ENCODE measurements at regions not wholly inside any gene's neighbourhood (a gene's known extent, or its start where the extent isn't known, plus 50 kb on each side); places are given as distances from the start of the nearest gene placed in this dataset.

DNA sequence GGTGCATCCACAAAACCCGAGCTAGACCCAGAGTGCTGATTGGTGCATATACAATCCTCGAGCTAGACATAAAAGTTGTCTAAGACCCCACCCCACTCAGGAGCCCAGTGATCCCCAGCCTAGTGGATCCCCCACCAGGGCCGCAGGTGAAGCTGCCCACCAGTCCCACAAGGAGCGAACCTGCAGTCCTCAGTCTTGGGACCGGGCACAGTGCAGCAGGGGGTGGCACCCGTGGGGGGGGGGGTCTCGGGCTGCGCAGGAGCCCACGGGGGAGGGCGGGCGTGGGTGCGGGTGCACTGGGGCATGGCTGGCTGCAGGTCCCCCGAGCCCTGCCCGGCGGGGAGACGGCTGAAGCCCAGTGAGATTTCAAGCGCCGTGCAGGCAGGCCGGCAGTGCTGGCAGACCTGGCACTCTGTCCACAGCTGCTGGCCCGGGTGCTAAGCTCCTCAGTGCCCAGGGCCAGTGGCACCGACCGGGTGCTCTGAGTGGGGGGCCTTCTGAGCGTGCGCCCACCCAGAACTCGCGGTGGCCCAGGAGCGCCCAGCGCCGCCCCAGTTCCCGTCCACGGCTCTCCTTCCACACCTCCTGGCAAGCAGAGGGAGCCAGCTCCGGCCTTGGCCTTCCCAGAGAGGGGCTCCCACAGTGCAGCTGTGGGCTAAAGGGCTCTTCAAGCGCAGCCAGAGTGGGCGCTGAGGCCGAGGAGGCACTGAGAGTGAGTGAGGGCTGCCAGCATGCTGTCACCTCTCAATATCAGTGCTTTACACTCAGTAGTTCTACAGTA, 989.1 kb downstream of the FAM181B start:
- intact Hi-C loops (cut with DNase I) = no loop called here
- DNase-seq (ENCODE audit: low spot score) = peak; percentile 64

DNA sequence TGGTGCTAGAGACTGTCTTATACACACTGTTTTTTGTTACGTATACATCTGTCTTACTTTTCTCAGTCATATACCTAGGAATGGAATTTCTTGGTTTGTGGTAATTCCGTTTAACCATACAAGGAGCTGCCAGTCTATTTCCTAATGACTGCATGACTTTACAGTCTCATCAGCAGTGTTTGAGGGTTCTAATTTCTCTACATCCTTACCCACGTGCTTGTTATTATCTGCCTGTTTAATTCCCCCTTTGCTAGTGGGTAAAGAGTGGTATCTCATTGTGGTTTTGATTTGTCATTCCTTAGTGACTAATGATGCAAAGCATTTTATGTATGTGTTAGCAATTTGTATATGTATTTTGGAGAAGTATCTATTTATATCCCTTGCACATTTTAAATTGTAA, 1008.0 kb downstream of the FAM181B start:
- no peak for DNase-seq (ENCODE audit: low spot score)
- intact Hi-C loops (cut with DNase I) = no loop called here

DNA sequence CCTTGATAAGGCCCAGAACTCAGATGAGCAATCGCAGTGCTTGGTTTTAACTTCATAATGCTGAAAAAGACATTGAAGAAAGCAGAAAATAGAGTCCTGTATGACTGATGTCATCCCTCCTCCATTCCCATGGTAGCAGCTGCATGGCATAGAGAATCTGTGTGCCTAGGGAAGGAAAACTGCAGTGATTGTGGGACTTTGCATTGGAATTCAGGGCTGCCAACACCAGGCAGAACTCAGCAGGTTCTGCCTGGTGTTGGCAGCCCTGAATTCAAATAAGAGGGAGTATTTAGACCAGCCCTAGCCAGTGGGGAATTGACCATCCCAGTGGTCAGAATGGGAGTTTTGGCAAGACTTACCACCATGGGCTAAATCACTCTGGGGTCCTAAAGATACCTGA, 1016.0 kb downstream of the FAM181B start:
- intact Hi-C loops (cut with DNase I) = no loop called here
- no peak for DNase-seq (ENCODE audit: low spot score)

DNA sequence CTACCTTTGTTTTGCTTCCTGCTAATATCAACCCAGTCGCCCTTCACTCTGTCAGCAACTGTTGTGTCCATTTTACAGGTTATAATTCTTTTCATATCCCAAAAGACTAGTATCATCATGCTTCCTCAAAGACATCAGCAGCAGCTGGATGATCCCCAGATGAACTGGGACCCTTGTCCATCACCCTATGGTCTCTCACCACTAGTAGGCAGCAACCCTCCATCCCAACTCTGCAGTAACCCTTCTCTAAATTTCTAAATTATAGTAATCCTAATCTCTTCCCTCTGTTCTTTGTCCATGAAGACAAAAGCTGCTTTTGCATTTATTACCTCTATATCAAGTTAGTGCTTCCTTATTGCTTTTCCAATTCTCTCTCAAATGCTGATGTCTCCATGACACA, 1025.8 kb downstream of the FAM181B start:
- DNase-seq (ENCODE audit: low spot score) = no peak
- intact Hi-C loops (cut with DNase I) = no loop called here

DNA sequence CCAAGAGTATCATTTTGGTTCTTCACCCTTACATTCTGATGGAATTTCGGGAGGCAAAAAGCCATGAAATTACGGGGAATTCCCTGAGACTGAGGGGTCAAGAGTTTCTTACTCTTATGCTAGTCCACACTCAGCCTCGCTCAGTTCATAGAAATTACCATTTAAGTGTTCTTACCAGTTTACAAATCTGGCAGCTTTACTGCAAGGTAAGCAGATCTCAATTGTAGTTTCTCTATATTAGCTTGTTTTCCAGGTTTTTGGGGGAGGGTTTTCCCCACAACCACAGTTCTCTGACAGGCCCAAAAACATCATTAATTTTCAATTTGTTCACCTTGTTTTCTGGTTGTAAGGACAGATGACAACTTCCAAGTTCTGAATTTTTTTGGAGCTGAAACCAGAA, 1028.4 kb downstream of the FAM181B start:
- intact Hi-C loops (cut with DNase I) = no loop called here
- DNase-seq (ENCODE audit: low spot score) = no peak

DNA sequence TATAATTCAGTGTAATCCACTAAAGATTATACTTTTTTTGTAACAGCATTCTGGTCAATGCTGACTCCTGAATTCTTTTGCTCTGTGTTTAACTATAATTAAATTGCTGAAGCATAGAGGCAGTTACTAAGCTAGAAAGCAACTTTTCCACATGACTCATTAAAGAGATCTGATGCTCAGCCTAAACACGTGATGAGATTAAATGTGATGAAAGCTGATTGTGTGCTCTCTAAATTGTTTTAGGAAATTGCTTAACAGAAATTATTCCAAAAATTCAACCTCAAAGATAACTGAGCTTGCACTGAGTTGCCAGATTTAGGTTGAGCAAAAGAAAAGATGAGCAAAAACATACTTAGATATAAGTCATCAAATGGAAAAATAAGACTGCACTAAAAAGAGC, 1033.6 kb downstream of the FAM181B start:
- intact Hi-C loops (cut with DNase I) = no loop called here
- no peak for DNase-seq (ENCODE audit: low spot score)

DNA sequence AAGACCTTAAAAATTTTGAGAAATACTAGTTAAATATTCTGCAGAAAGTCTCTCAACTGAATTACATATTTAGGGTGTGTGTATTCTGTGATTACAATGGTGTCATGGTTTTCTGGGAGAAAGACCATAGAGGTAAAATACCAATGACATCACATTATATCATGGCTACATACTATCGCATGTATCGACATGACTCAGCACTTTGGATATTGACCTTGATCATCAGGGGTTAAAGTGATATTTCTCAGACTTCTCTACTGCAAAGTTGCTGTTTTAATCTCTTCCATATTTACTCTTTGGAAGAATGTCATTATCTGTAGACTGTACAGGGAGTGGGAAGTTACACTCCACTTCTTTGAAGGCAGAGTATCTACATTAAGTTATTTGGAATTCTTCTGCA, 1046.6 kb downstream of the FAM181B start:
- no peak for DNase-seq (ENCODE audit: low spot score)
- intact Hi-C loops (cut with DNase I) = no loop called here

DNA sequence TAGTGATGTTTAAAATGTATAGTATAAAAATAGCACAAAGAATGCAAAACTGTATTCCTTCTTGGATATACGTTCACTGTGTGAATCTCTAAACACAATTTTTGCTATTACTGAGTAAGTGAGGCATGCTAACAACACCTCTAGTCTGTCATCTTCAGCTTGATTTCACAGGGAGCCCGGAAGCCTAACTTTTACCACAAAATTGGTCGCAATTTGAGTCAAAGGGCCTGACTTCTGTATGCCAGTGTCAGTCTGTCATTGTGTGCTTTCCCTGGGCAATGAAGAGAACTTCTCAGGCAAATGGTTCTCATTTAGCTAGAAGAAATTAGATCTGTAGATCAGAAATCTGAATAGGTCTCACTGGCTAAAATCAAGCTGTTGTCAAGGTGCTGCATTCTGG, 1059.5 kb downstream of the FAM181B start:
- DNase-seq (ENCODE audit: low spot score) = no peak
- intact Hi-C loops (cut with DNase I) = no loop called here

DNA sequence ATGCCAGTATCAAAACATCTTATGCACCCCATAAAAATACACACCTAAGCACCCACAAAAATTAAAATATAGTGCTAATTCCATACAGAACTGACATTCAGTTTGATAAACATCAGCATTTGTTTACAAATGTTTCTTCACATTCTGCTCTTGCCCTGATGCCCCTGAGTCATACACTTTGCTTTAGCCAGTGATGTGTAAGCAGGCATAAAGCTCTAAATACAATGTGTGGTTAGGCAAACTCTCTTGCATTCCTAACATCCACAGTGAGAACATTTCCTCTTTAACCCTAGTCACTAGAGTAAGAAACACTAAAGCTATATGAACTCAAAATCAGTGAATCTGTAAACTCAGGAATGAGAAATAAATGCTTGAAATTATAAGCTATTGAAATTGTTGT, 1060.7 kb downstream of the FAM181B start:
- intact Hi-C loops (cut with DNase I) = no loop called here
- no peak for DNase-seq (ENCODE audit: low spot score)

DNA sequence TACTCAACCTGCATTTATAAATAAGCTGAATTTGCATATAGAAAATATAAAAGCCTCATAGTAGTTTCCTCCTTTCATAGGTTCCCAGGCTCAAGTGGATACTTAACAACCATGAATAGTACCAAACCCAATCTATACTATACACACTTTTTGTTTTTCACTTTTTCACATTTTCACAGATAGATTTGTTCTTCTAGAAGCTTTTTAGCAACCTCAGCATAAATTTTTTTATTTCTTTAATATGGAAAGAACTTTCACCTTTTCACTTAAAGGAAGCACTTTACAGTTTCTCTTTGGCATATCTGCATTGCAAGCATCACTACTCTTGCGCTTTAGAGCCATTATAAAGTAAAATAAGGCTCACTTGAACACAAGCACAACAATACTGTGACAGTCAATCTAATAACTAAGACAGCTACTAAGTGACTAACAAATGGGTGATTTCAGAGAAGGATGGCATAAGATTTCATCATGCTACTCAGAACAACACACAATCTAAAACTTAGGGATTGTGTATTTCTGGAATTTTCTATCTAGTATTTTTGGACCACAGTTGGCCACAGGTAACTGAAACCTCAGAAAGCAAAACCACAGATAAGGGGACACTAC, 1063.6 kb downstream of the FAM181B start:
- intact Hi-C loops (cut with DNase I) = no loop called here

DNA sequence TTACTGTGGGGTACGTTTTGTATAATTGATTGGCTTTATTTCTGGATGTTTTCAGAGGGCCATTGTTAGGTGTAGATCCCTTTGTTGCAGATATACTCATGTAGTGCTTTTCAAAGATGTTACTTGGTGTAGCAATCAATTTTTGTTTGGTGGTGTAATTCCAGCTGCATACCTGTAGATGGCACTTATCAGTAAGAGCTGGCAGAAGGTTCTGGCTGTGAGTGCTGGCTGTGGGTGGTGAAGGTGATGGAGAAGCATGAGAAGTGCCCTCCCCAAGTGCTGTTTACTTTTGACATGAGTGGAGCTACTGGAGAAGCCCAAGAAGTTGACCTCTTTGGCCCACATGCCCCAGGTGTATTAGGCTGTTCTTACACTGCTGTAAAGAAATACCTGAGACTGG, 1074.9 kb downstream of the FAM181B start:
- no peak for DNase-seq (ENCODE audit: low spot score)
- intact Hi-C loops (cut with DNase I) = no loop called here

More for the DNA sequence above, 1063.6 kb downstream of the FAM181B start:
- DNase-seq (ENCODE audit: low spot score) = no peak

DNA sequence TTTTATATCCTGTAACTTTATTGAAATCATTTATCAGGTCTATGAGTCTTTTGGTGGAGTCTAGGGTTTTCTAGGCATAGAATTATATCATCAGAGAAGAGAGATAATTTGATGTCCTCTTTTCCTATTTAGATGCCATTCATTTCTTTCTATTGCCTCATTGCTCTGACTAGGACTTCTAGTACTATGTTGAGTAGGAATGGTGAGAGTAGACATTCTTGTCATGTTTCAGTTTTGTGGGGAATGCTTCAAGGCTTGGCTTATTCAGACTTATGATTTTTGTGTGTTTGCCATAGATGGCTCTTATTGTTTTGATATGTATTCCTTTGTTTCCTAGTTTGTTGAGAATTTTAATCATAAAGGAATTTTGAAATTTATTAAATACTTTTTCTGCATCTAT, 1078.3 kb downstream of the FAM181B start:
- no peak for DNase-seq (ENCODE audit: low spot score)
- intact Hi-C loops (cut with DNase I) = no loop called here

DNA sequence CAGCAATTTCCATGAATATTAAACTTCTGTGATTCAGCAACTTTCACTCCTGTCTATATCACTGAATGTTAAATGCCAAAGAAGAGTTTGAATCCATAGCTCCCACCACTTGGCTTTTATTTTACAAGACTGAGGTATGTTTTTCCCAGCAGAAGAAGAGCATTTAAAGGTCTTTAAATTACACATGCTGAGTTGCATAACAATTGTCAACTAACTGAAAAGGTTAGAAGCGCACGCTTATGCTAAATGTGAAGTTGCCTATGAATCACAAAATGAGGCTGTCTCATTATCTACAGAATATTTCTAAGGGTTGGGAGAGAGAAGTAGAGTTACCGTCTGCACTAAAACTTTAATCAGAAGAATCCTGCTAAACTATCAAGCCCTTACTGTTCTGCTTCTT, 1086.3 kb downstream of the FAM181B start:
- intact Hi-C loops (cut with DNase I) = no loop called here
- DNase-seq (ENCODE audit: low spot score) = no peak

DNA sequence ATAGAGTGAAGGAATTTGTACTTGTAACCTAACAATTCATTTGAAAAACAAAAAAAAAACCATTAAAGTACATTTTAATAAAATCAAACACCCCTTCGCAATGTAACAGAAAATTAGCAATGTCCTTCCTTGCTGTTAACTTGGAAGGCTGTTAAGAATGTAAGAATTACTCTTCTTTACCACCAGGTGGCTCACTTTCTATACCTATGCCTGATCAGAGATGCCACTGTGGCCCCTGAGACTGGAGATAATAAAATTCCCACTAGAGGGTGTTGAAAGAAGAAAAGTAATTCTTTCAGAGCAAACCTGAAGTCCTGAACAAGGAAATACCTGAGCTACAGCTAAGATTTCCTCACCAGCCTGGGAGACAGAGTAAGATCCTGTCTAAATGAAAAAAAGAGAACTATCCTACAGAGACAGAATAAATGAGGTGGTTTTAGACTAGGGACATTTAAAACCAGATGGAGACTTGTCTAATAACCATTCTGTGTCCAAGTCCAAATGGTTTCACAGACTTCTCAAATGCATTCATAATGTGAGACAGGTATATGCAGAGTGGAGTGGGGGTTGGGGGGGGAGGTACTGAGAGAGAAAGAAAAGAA, 1089.3 kb downstream of the FAM181B start:
- DNase-seq (ENCODE audit: low spot score) = no peak
- intact Hi-C loops (cut with DNase I) = no loop called here

DNA sequence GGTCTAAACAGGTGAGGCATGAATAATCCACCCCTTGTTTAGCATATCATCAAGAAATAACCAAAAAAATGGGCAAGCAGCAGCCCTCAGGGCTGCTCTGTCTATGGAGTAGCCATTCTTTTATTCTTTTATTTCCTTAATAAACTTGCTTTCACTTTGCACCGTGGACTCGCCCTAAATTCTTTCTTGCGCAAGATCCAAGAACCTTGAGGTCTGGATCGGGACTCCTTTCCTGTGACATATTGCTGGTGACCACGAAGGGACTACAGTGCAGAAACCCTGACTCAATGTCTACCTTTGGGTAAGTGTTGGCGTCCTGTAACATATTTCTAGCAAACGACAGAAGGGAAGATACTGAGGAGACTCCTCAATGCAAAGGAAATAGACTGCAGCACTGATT, 1099.2 kb downstream of the FAM181B start:
- DNase-seq (ENCODE audit: low spot score) = no peak
- intact Hi-C loops (cut with DNase I) = no loop called here

DNA sequence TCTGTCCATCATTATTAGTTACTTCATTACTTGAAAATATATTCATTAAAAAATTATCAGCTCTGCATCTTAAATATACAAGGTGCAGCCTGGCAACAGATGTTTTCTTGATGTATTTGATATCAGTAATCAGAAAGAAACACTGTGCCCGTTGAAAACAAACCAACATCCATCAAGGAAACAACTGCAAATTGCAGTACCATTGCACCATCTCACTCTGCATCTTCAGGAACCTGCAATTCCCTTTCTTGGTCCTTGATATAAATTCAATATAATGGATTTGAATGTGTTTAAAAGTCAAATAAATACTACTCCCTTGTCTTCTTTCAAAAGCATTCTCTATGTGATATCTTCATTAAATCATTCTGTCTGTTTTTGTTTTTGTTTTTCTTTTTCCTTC, 1131.2 kb downstream of the FAM181B start:
- intact Hi-C loops (cut with DNase I) = no loop called here
- DNase-seq (ENCODE audit: low spot score) = no peak

DNA sequence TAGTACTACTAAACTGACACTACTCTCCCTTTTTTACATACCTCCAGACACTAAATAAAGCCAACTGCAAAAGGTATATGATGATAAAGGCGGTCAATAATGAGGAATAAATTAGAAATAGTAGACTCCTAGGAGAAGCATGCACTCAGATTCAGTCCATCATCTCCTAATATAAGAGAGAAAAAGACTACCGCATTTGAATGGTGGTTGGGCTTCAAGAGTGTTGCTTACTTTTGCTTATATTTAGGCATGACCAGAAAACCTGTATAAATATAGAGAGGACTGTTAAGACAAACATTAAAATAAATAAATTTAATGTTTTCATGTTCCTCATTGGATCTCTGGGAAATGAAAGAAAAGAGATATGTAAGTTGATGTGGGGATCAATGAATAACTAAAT, 1137.0 kb downstream of the FAM181B start:
- no peak for DNase-seq (ENCODE audit: low spot score)
- intact Hi-C loops (cut with DNase I) = no loop called here

DNA sequence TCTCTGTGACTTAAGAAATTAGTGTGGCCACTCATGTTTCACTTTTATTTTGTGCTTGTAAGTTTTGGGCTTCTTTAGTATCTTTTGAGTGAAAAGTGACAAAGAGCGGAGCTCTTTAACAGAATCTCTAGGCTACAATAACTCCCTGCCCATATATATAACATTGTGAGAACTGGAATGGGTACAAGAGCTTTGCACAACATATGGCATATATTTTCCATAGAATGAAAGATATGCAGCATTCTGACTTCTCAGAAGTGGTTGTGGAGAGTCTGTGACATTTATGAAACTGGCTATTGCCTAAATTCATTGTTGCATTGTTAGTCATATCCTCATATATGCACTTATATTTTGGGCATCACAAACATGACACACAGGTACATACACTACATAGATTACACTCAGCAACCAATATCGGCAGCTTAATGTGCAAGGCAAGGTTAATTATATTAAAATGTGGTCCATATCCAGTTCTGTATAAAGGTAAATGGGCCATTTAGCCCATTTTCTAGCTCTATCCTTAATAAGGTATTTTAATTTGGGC, 1148.2 kb downstream of the FAM181B start:
- no peak for DNase-seq (ENCODE audit: low spot score)
- intact Hi-C loops (cut with DNase I) = no loop called here

DNA sequence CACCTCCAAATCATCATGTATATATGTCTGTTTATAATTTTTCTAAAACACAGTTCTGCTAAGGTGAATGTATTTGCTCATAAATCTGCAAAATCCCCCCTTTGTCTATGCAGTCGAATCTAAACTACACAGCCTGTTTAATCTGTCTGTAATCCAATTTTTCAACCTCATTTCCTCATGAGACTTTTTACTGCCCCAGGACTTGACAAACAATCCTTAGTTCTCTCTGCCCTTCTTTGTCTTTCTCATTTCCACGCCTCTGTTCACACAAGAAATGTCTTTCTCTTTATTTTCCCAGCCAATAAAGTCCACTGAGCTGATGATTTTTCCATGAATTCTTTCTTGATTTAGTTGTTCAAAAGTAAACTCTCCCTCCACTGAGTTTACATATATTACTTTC, 1154.3 kb downstream of the FAM181B start:
- DNase-seq (ENCODE audit: low spot score) = no peak
- intact Hi-C loops (cut with DNase I) = no loop called here

DNA sequence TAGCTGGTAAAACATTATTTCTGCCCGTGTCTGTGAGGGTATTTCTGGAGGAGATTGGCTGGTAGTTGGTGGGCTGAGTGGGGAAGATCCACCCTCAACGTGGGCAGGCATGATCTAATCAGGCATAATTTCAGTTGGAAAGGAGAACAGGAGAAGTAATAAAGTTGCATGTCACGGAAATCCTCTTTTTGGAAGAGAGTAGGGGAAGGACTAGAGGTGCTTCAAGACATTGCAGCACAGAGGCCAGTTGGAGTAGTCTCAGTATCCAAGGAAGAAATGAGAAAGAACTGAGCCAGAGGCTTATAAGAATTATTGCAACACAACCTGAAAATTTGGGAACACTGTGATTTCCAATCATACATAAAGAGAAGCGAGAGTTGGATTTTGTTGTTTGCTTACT, 1155.1 kb downstream of the FAM181B start:
- no peak for DNase-seq (ENCODE audit: low spot score)
- intact Hi-C loops (cut with DNase I) = no loop called here

DNA sequence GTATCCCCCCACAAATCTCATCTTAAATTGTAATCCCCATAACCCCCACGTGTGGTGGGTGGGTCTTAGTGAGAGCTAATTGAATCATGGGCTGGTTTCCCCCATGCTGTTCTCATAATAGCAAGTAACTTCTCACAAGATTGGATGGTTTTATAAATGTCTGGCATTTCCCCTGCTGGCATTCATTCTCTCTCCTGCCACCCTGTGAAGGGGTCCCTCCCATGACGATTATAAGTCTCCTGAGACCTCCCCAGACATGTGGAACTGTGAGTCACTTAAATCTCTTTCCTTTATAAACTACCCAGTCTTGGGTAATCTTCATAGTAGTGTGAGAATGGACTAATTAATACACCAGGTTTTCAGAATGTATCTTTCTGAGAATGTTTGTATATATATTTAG, 1159.4 kb downstream of the FAM181B start:
- intact Hi-C loops (cut with DNase I) = loop anchor here in 1 of 2 donors (5.0 kb wide), 1 partner anchor 653 kb away; no protein-coding TSS in a partner anchor
- DNase-seq (ENCODE audit: low spot score) = no peak
